HL-60 (cell line): ENCODE measurements at regions not wholly inside any gene's neighbourhood (a gene's known extent, or its start where the extent isn't known, plus 50 kb on each side); places are given as distances from the start of the nearest gene placed in this dataset.

Experiments
- DNase-seq, 2 experiments: peaks; one replicate each; pipeline ENCODE4 v3.0.0-alpha.2; 2010 to 2020; ENCODE audit warnings: low read depth in 1 of 2, low spot score in 1 of 2
- H3K27ac ChIP-seq: fragments of 250-450 bp; sonication (Bioruptor Pico); replicated peaks from 2 replicates; pipeline ENCODE4 v1.5.1; 2020; ENCODE audit warnings: mild to moderate bottlenecking, moderate library complexity
- H3K27me3 ChIP-seq: fragments of 250-450 bp; sonication (Bioruptor Pico); 2 replicates; pipeline ENCODE4 v1.5.1; 2021; ENCODE audit warnings: mild to moderate bottlenecking, moderate library complexity; ENCODE audit not compliant: insufficient read depth, poor library complexity, severe bottlenecking
- H3K4me3 ChIP-seq: replicated peaks from 2 replicates; pipeline ENCODE4 v1.5.1; 2011; ENCODE audit warnings: mild to moderate bottlenecking, control low read depth, low read length; ENCODE audit not compliant: insufficient read depth
- GABPA ChIP-seq: IDR thresholded peaks from 2 replicates; pipeline ENCODE4 v1.6.1; 2012; ENCODE audit warnings: low read depth
- POLR2AphosphoS5 ChIP-seq: IDR thresholded peaks from 2 replicates; pipeline ENCODE4 v1.6.1; 2012; ENCODE audit warnings: low read depth
- SPI1 ChIP-seq: IDR thresholded peaks from 2 replicates; pipeline ENCODE4 v1.6.1; 2012; ENCODE audit warnings: low read depth, mild to moderate bottlenecking, borderline replicate concordance
- TF ChIP-seq, protein P1 (sequence below): IDR thresholded peaks from 2 replicates; pipeline ENCODE4 v1.6.1; 2012; ENCODE audit warnings: low read depth; ENCODE audit not compliant: insufficient replicate concordance
- TF ChIP-seq, protein P2 (sequence below): IDR thresholded peaks from one replicate; pipeline ENCODE4 v1.5.1; 2011; ENCODE audit warnings: low read length, control low read depth, inconsistent platforms; ENCODE audit not compliant: insufficient read depth

DNA sequence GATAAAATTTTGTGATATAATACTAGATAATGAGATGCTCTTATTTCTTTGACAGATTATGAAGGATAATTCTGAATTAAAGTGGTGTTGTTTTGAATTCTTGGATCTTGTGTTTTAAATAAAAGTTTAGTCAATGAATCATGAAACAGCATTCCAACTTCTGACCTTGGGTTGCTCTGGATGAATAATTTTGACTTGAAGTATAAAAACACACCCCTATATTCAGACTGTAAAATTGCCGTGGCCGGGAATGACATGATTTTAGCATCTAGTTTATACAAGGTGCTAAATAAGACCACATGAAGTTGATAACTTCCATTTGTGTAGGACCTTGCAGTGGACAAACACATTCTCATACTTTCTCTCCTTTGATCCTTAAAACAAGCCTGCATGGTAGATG lies 67.2 kb upstream of the DAP start:
- TF ChIP-seq POLR2AphosphoS5 (no peak), GABPA (no peak), SPI1 (no peak)
- TF ChIP-seq, protein P1, sequence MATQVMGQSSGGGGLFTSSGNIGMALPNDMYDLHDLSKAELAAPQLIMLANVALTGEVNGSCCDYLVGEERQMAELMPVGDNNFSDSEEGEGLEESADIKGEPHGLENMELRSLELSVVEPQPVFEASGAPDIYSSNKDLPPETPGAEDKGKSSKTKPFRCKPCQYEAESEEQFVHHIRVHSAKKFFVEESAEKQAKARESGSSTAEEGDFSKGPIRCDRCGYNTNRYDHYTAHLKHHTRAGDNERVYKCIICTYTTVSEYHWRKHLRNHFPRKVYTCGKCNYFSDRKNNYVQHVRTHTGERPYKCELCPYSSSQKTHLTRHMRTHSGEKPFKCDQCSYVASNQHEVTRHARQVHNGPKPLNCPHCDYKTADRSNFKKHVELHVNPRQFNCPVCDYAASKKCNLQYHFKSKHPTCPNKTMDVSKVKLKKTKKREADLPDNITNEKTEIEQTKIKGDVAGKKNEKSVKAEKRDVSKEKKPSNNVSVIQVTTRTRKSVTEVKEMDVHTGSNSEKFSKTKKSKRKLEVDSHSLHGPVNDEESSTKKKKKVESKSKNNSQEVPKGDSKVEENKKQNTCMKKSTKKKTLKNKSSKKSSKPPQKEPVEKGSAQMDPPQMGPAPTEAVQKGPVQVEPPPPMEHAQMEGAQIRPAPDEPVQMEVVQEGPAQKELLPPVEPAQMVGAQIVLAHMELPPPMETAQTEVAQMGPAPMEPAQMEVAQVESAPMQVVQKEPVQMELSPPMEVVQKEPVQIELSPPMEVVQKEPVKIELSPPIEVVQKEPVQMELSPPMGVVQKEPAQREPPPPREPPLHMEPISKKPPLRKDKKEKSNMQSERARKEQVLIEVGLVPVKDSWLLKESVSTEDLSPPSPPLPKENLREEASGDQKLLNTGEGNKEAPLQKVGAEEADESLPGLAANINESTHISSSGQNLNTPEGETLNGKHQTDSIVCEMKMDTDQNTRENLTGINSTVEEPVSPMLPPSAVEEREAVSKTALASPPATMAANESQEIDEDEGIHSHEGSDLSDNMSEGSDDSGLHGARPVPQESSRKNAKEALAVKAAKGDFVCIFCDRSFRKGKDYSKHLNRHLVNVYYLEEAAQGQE: no peak
- TF ChIP-seq, protein P2, sequence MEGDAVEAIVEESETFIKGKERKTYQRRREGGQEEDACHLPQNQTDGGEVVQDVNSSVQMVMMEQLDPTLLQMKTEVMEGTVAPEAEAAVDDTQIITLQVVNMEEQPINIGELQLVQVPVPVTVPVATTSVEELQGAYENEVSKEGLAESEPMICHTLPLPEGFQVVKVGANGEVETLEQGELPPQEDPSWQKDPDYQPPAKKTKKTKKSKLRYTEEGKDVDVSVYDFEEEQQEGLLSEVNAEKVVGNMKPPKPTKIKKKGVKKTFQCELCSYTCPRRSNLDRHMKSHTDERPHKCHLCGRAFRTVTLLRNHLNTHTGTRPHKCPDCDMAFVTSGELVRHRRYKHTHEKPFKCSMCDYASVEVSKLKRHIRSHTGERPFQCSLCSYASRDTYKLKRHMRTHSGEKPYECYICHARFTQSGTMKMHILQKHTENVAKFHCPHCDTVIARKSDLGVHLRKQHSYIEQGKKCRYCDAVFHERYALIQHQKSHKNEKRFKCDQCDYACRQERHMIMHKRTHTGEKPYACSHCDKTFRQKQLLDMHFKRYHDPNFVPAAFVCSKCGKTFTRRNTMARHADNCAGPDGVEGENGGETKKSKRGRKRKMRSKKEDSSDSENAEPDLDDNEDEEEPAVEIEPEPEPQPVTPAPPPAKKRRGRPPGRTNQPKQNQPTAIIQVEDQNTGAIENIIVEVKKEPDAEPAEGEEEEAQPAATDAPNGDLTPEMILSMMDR: no peak
- no peak overlapping the region for H3K27ac ChIP-seq
- no peak for DNase-seq
- no peak overlapping the region for H3K4me3 ChIP-seq
- H3K27me3 ChIP-seq: no peaks in the 10 kb centered on the region

DNA sequence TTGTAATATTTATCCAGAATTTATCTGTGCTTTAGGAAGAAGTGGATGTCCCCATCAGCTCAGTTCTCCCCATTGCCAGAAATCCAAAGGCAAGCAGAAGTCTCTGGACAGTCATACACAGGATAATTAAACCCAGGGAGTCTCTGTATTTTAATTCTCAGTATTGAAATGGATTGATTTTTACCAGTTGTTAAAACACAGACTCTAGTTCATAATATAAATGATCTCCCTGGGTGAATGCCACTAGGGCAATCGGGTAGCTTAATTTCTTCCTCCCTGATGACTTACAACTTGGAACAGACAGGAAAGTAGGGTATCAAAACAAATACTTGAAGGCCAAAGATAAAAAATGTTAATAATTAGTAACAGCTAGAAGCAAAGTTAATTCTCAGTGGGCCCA lies 66.5 kb upstream of the DAP start:
- no peak for DNase-seq
- TF ChIP-seq, protein P1: no peak
- TF ChIP-seq POLR2AphosphoS5 (no peak), SPI1 (no peak), GABPA (no peak)
- TF ChIP-seq, protein P2: no peak
- Histone ChIP-seq H3K27ac (no peak overlapping the region), H3K27me3 (no peaks in the 10 kb centered on the region), H3K4me3 (no peak overlapping the region)

- H3K27me3 ChIP-seq: no peaks in the 10 kb centered on the region
- TF ChIP-seq, protein P2: no peak
- no peak for TF ChIP-seq GABPA
- TF ChIP-seq, protein P1: no peak
- no peak for TF ChIP-seq SPI1
- TF ChIP-seq POLR2AphosphoS5: no peak
- DNase-seq: no peak
Observed at GRCh38 chr5:10826971-10827370, 65.9 kb upstream of the DAP start.

More at GRCh38 chr5:10826971-10827370, 65.9 kb upstream of the DAP start:
- H3K27ac ChIP-seq: no peak overlapping the region
- H3K4me3 ChIP-seq: no peak overlapping the region
